ENCODE measurements at regions not wholly inside any gene's neighbourhood (a gene's known extent, or its start where the extent isn't known, plus 50 kb on each side); places are given as distances from the start of the nearest gene placed in this dataset.
A peak's percentile ranks its signal among the peaks of the same experiment; 100 is the strongest.

- no peaks in the 10 kb centered on the region for H3K9me3 ChIP-seq
- H3K27ac ChIP-seq, result no peak overlapping the region
- no peaks in the 10 kb centered on the region for H3K36me3 ChIP-seq
- WGBS (ENCODE audit: insufficient coverage, low coverage, low lambda C conversion rate, missing lambda C conversion rate), result 27% methylated on average over 3 of the region's 4 CpGs
- no peaks in the 10 kb centered on the region for H3K4me1 ChIP-seq
- intact Hi-C loops (cut with DNase I), result no loop called here
- DNase-seq, result no peak
- no peaks in the 10 kb centered on the region for H3K27me3 ChIP-seq
- H3K4me3 ChIP-seq, result no peak overlapping the region
- no peak for ATAC-seq
- TF ChIP-seq CTCF (IDR thresholded peaks at IDR 0.05) (no peak), POLR2A (IDR thresholded peaks at IDR 0.05) (no peak)
These were observed 87.6 kb upstream of the SLC7A1 start for GRCh38 chr13:29683041-29683440.

GRCh38 chr13:29681864-29682263, 86.4 kb upstream of the SLC7A1 start:
- DNase-seq (no peak), ATAC-seq (no peak)
- Histone ChIP-seq H3K9me3 (no peaks in the 10 kb centered on the region), H3K4me1 (no peaks in the 10 kb centered on the region), H3K4me3 (no peak overlapping the region), H3K27ac (no peak overlapping the region), H3K27me3 (no peaks in the 10 kb centered on the region), H3K36me3 (no peaks in the 10 kb centered on the region)
- 66% methylated on average over 3 of the region's 3 CpGs for WGBS (ENCODE audit: insufficient coverage, low coverage, low lambda C conversion rate, missing lambda C conversion rate)
- TF ChIP-seq POLR2A (IDR thresholded peaks at IDR 0.05) (no peak), CTCF (IDR thresholded peaks at IDR 0.05) (no peak)
- intact Hi-C loops (cut with DNase I), result no loop called here

- peak; percentile 79 to 91 (median 90) for ATAC-seq
- TF ChIP-seq CTCF (IDR thresholded peaks at IDR 0.05) (no peak), POLR2A (IDR thresholded peaks at IDR 0.05) (no peak)
- Histone ChIP-seq H3K4me3 (no peak overlapping the region), H3K36me3 (no peaks in the 10 kb centered on the region), H3K27me3 (no peaks in the 10 kb centered on the region), H3K4me1 (no peaks in the 10 kb centered on the region), H3K27ac (no peak overlapping the region), H3K9me3 (no peaks in the 10 kb centered on the region)
- intact Hi-C loops (cut with DNase I), result no loop called here
- 41% methylated on average over 9 of the region's 9 CpGs for WGBS (ENCODE audit: insufficient coverage, low coverage, low lambda C conversion rate, missing lambda C conversion rate)
- DNase-seq, result peak; percentile 52 to 59 (median 58)
These were observed 84.0 kb upstream of the SLC7A1 start for GRCh38 chr13:29679396-29680053.

- 76% methylated on average over 5 of the region's 5 CpGs for WGBS (ENCODE audit: insufficient coverage, low coverage, low lambda C conversion rate, missing lambda C conversion rate)
These were observed 82.1 kb upstream of the SLC7A1 start for GRCh38 chr13:29677627-29678026.

More at GRCh38 chr13:29677627-29678026, 82.1 kb upstream of the SLC7A1 start:
- Histone ChIP-seq H3K36me3 (no peaks in the 10 kb centered on the region), H3K4me1 (no peaks in the 10 kb centered on the region), H3K4me3 (no peak overlapping the region), H3K27me3 (no peaks in the 10 kb centered on the region), H3K9me3 (no peaks in the 10 kb centered on the region), H3K27ac (no peak overlapping the region)
- TF ChIP-seq CTCF (IDR thresholded peaks at IDR 0.05) (no peak), POLR2A (IDR thresholded peaks at IDR 0.05) (no peak)
- intact Hi-C loops (cut with DNase I), result no loop called here
- ATAC-seq (no peak), DNase-seq (no peak)

Measured in right lobe of liver (tissue), 6 donors.